Testis (tissue), 2 donors: ENCODE measurements at regions not wholly inside any gene's neighbourhood (a gene's known extent, or its start where the extent isn't known, plus 50 kb on each side); places are given as distances from the start of the nearest gene placed in this dataset.

Experiments used
- DNase-seq: peaks from one replicate; pipeline ENCODE4 v3.0.0-alpha.2; 2019
- H3K27ac ChIP-seq, 2 donors: fragments of 200-600 bp; sonication (generic); one replicate each; pipeline ENCODE4 v1.5.1; 2019
- H3K27me3 ChIP-seq: fragments of 200-600 bp; sonication (generic); one replicate; pipeline ENCODE4 v1.5.1; 2019
- H3K36me3 ChIP-seq: fragments of 200-600 bp; sonication (generic); one replicate; pipeline ENCODE4 v1.5.1; 2017; ENCODE audit warnings: low read depth; ENCODE audit errors: missing control alignments
- H3K4me1 ChIP-seq: fragments of 200-600 bp; sonication (generic); one replicate; pipeline ENCODE4 v1.5.1; 2019
- H3K4me3 ChIP-seq, 2 donors: fragments of 200-600 bp; sonication (generic); one replicate each; pipeline ENCODE4 v1.5.1; 2017 to 2019
- H3K9me3 ChIP-seq: fragments of 200-600 bp; sonication (generic); one replicate; pipeline ENCODE4 v1.5.1; 2017
- POLR2A ChIP-seq: fragments of 450-650 bp; IDR thresholded peaks from one replicate; pipeline ENCODE4 v1.6.1; 2017; ENCODE audit warnings: antibody characterized with exemption, mild to moderate bottlenecking, moderate library complexity
- WGBS, 2 donors: methylation state at CpG; one replicate each; pipeline ENCODE4 v1.1.5; 2018; 5-methylcytosine and 5-hydroxymethylcytosine counted together
- intact Hi-C: fragments of 100-400 bp; cut with DNase I; formaldehyde crosslinking; loops from one replicate; pipeline ENCODE4 v1.15.1; 2023; ENCODE audit warnings: low total_unique reads
- TF ChIP-seq, protein P1 (sequence below), 3 experiments: fragments of 450-650 bp in 2 of 3; fragments of 200-600 bp in 1 of 3; sonication (generic) in 1 of 3; IDR thresholded peaks; one replicate each; pipeline ENCODE4 v1.5.1; 2016 to 2019; ENCODE audit warnings: antibody characterized with exemption in 3 of 3, mild to moderate bottlenecking in 2 of 3, moderate library complexity in 1 of 3

DNA sequence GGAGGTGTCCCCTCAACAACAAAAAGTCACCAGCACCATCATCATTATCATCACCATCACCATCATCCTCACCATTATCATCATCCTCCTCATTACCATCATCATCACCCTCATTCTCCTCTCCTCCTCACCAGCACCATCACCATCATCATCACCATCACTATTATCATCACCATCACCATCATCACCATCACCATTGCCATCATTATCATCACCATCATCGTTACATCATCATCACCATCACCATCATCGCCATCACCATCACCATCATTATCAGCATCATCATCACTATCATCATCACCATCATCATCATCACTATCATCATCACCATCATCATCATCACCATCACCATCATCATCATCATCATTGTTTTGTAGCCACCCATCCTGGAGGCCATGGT is 212.6 kb downstream of the MN1 start:
- 94 to 95% methylated on average over 2 of the region's 2 CpGs for WGBS, 2 donors
- DNase-seq = no peak
- Histone ChIP-seq H3K4me1 (peaks cover 5% of the 10 kb centered on the region), H3K4me3 (no peak overlapping the region), H3K36me3 (no peaks in the 10 kb centered on the region), H3K27ac (no peak overlapping the region), H3K27me3 (no peaks in the 10 kb centered on the region), H3K9me3 (no peaks in the 10 kb centered on the region)
- intact Hi-C loops = no loop called here
- TF ChIP-seq POLR2A = no peak
- TF ChIP-seq, protein P1, sequence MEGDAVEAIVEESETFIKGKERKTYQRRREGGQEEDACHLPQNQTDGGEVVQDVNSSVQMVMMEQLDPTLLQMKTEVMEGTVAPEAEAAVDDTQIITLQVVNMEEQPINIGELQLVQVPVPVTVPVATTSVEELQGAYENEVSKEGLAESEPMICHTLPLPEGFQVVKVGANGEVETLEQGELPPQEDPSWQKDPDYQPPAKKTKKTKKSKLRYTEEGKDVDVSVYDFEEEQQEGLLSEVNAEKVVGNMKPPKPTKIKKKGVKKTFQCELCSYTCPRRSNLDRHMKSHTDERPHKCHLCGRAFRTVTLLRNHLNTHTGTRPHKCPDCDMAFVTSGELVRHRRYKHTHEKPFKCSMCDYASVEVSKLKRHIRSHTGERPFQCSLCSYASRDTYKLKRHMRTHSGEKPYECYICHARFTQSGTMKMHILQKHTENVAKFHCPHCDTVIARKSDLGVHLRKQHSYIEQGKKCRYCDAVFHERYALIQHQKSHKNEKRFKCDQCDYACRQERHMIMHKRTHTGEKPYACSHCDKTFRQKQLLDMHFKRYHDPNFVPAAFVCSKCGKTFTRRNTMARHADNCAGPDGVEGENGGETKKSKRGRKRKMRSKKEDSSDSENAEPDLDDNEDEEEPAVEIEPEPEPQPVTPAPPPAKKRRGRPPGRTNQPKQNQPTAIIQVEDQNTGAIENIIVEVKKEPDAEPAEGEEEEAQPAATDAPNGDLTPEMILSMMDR (IDR thresholded peaks at IDR 0.05) = no peak

DNA sequence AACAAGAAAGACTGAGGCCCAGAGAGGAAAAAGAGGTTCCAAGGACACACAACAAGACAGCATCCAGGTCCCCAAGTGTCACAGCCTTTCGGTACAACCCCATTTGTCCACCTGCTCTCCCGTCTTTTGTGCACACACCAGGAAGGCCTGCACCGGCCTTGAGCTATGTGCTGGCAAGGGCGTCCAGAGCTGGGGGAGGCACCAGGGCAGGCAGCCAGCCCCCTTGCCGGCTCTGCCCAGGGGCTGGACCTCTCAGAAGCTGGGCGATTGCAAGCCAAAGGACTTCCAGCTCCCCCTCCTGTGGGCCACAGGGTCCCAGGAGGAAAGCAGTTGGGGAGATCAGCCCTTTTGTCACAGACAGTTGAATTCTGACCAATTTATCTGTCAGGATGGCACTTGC is 210.5 kb downstream of the MN1 start:
- peak; percentile 67 for DNase-seq
- TF ChIP-seq POLR2A = no peak
- TF ChIP-seq, protein P1 (IDR thresholded peaks at IDR 0.05) = no peak
- intact Hi-C loops = loop anchor here (10.0 kb wide), 1 partner anchor 56 kb away; no protein-coding TSS in a partner anchor
- H3K27ac ChIP-seq = no peak overlapping the region
- no peak overlapping the region for H3K4me3 ChIP-seq
- H3K9me3 ChIP-seq = no peaks in the 10 kb centered on the region
- peaks cover 5% of the 10 kb centered on the region for H3K4me1 ChIP-seq
- WGBS, 2 donors = 32 to 46% methylated on average over 6 of the region's 6 CpGs
- H3K27me3 ChIP-seq = no peaks in the 10 kb centered on the region
- no peaks in the 10 kb centered on the region for H3K36me3 ChIP-seq

DNA sequence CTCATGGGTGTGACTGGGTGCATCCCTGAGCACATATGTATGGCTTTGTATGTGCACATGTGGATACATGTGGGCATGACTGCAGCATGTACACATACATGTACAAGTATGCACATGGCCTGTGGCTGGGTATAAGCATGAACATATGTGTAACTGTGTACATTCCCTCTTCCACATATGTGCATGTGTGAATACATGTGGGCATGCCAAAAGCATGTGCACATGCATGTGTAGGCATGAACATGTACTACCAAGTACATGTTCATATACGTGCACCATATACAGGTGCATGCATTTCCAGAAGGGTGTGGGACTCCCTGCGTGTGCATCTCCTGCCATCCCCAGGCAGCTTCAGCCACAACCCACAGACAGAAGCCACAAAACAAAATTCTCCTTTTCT is 208.2 kb downstream of the MN1 start:
- Histone ChIP-seq H3K36me3 (no peaks in the 10 kb centered on the region), H3K9me3 (no peaks in the 10 kb centered on the region), H3K4me3 (no peak overlapping the region), H3K27ac (no peak overlapping the region), H3K27me3 (no peaks in the 10 kb centered on the region), H3K4me1 (peaks cover 5% of the 10 kb centered on the region)
- WGBS, 2 donors = 78 to 90% methylated on average over 2 of the region's 2 CpGs
- intact Hi-C loops = loop anchor here (10.0 kb wide), 1 partner anchor 59 kb away; no protein-coding TSS in a partner anchor
- DNase-seq = no peak
- TF ChIP-seq POLR2A = no peak
- TF ChIP-seq, protein P1 (IDR thresholded peaks at IDR 0.05) = no peak

DNA sequence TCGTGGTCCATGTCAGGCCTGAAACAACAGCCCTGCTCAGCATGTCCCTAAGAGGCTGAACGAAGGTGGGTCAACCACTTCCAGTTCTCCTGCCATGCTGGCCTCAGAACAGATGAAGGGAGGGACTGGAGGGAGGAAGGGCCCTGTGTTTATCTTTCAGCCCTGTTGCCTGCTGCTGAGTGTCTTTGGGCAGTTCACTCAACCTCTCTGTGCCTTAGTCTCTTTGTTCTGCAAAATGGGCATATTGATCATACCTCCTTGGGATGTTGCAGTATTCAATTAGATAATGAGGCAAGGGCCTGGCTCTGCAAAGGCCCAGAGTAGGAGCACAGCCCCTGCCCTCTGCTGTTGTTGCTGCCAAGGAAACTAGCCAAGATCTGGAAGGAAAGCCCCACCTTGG is 207.5 kb downstream of the MN1 start:
- DNase-seq = no peak
- 81 to 100% methylated on average over 2 of the region's 2 CpGs for WGBS, 2 donors
- intact Hi-C loops = loop anchor here (10.0 kb wide), 1 partner anchor 59 kb away; no protein-coding TSS in a partner anchor
- Histone ChIP-seq H3K27me3 (no peaks in the 10 kb centered on the region), H3K9me3 (no peaks in the 10 kb centered on the region), H3K4me1 (peaks cover 5% of the 10 kb centered on the region), H3K27ac (no peak overlapping the region), H3K4me3 (no peak overlapping the region), H3K36me3 (no peaks in the 10 kb centered on the region)
- TF ChIP-seq POLR2A = no peak
- TF ChIP-seq, protein P1 (IDR thresholded peaks at IDR 0.05) = no peak

DNA sequence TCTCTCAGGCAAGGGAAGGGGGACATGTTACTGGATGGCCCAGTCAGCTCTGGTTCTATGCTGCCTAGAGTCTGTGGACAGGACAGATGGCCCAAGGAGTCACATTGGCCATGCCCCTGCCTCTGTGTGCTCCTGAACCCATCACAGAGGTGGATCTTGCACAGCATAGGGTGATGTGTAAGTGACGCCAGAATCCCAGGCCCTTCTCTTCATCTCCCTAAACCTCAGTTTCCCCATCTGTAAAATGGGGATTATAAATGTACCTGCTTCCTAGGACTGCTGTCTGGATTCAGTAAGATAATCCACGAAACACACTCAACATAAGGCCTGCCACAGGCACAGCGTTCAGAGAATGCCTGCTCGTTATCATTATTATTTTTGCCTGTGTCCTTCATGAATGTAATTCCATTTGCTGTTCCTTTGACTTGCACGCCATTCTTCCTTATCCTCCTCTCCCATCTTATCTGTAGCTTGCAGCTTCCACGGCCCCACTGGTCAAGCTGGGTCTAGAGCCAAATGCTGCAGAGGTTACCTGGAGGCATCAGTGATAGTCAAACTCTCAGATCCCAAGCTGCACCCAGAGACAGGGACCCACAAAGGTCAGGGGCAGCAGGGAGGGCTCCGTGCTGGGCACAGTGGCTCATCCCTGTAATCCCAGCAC is 207.0 kb downstream of the MN1 start:
- TF ChIP-seq, protein P1 (IDR thresholded peaks at IDR 0.05) = no peak
- TF ChIP-seq POLR2A = no peak
- H3K36me3 ChIP-seq = no peaks in the 10 kb centered on the region
- WGBS, 2 donors = 81 to 93% methylated on average over 6 to 7 of the region's 7 CpGs
- peaks cover 5% of the 10 kb centered on the region for H3K4me1 ChIP-seq
- H3K9me3 ChIP-seq = no peaks in the 10 kb centered on the region
- no peak overlapping the region for H3K27ac ChIP-seq
- H3K4me3 ChIP-seq = no peak overlapping the region
- no peak for DNase-seq
- intact Hi-C loops = loop anchor here (10.0 kb wide), 1 partner anchor 60 kb away; no protein-coding TSS in a partner anchor
- H3K27me3 ChIP-seq = no peaks in the 10 kb centered on the region
